Fibroblast of lung (primary cell): ENCODE measurements at regions not wholly inside any gene's neighbourhood (a gene's known extent, or its start where the extent isn't known, plus 50 kb on each side); places are given as distances from the start of the nearest gene placed in this dataset.

Source experiments
- EZH2 ChIP-seq: IDR thresholded peaks from 2 replicates; pipeline ENCODE4 v1.5.1; 2012; ENCODE audit warnings: low read length, control low read depth, mild to moderate bottlenecking; ENCODE audit errors: missing control alignments
- TF ChIP-seq, protein P1 (sequence below), 2 donors: IDR thresholded peaks in 1 of 2; conservative IDR thresholded peaks in 1 of 2; 1 replicate in 1 of 2; 2 replicates in 1 of 2; pipeline ENCODE4 v1.5.1; 2011 to 2012; ENCODE audit warnings: low read length in 2 of 2, control low read depth in 1 of 2, inconsistent platforms in 1 of 2, low read depth in 1 of 2, mild to moderate bottlenecking in 1 of 2

DNA sequence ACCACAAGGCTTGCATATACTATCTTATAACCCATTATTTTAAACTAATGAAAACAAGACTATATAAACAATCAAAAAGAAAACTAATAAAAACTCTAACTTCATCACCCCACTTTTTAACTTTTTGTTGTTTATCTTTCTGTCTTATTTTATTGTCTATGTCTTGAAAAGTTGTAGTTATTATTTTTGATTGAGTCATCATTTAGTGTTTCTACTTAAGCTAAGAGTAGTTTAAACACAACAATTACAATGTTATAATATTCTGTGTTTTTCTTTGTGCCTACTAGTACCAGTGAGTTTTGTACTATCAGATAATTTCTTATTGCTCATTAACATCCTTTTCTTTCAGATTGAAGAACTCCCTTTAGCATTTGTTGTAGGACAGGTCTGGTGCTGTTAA lies 318.7 kb upstream of the ATP5MC3 start:
- TF ChIP-seq, protein P1, sequence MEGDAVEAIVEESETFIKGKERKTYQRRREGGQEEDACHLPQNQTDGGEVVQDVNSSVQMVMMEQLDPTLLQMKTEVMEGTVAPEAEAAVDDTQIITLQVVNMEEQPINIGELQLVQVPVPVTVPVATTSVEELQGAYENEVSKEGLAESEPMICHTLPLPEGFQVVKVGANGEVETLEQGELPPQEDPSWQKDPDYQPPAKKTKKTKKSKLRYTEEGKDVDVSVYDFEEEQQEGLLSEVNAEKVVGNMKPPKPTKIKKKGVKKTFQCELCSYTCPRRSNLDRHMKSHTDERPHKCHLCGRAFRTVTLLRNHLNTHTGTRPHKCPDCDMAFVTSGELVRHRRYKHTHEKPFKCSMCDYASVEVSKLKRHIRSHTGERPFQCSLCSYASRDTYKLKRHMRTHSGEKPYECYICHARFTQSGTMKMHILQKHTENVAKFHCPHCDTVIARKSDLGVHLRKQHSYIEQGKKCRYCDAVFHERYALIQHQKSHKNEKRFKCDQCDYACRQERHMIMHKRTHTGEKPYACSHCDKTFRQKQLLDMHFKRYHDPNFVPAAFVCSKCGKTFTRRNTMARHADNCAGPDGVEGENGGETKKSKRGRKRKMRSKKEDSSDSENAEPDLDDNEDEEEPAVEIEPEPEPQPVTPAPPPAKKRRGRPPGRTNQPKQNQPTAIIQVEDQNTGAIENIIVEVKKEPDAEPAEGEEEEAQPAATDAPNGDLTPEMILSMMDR (conservative IDR thresholded peaks at IDR 0.05 in 1 of 2, IDR thresholded peaks at IDR 0.05 in 1 of 2; ENCODE audit: low read depth in 1 of 2, low read length in 2 of 2), result no peak
- TF ChIP-seq EZH2, result no peak
